ENCODE measurements at regions not wholly inside any gene's neighbourhood (a gene's known extent, or its start where the extent isn't known, plus 50 kb on each side); places are given as distances from the start of the nearest gene placed in this dataset.
"Not testable (repeated sequence)": the region's sequence is repeated elsewhere in the genome, so short reads cannot be mapped to it uniquely, and the experiment has no call there.

- DNase-seq = no peak
- Mint-ChIP-seq H3K9me3 (peaks cover 18% of the 10 kb centered on the region), H3K4me3 (no peak overlapping the region), H3K36me3 (no peaks in the 10 kb centered on the region), H3K27ac (no peak overlapping the region), H3K27me3 (no peaks in the 10 kb centered on the region), H3K4me1 (ENCODE audit: low read depth) (no peaks in the 10 kb centered on the region)
- CTCF ChIA-PET = no interaction called here
- intact Hi-C loops (cut with micrococcal nuclease) = no loop called here
- POLR2A ChIA-PET = no interaction called here
These were observed 151.7 kb upstream of the TAS2R1 start for GRCh38 chr5:9781890-9782289.

- Mint-ChIP-seq H3K27me3 (no peaks in the 10 kb centered on the region), H3K27ac (no peak overlapping the region), H3K9me3 (peaks cover 18% of the 10 kb centered on the region), H3K4me3 (no peak overlapping the region), H3K36me3 (no peaks in the 10 kb centered on the region), H3K4me1 (ENCODE audit: low read depth) (no peaks in the 10 kb centered on the region)
- POLR2A ChIA-PET = no interaction called here
- no peak for DNase-seq
- intact Hi-C loops (cut with micrococcal nuclease) = no loop called here
- CTCF ChIA-PET = no interaction called here
These were observed 151.1 kb upstream of the TAS2R1 start for GRCh38 chr5:9781275-9781674.

GRCh38 chr5:9780501-9780900 is 150.3 kb upstream of the TAS2R1 start:
- DNase-seq = no peak
- no peak overlapping the region for H3K27ac Mint-ChIP-seq
- H3K36me3 Mint-ChIP-seq = no peaks in the 10 kb centered on the region
- H3K4me3 Mint-ChIP-seq = no peak overlapping the region
- H3K9me3 Mint-ChIP-seq = peaks cover 18% of the 10 kb centered on the region
- H3K4me1 Mint-ChIP-seq (ENCODE audit: low read depth) = no peaks in the 10 kb centered on the region
- no peaks in the 10 kb centered on the region for H3K27me3 Mint-ChIP-seq
- ChIA-PET CTCF (no interaction called here), POLR2A (no interaction called here)
- intact Hi-C loops (cut with micrococcal nuclease) = no loop called here

- no peak overlapping the region for H3K27ac Mint-ChIP-seq
- peaks cover 13% of the 10 kb centered on the region for H3K9me3 Mint-ChIP-seq
- ChIA-PET CTCF (no interaction called here), POLR2A (no interaction called here)
- no peaks in the 10 kb centered on the region for H3K36me3 Mint-ChIP-seq
- H3K4me3 Mint-ChIP-seq = no peak overlapping the region
- H3K4me1 Mint-ChIP-seq (ENCODE audit: low read depth) = no peaks in the 10 kb centered on the region
- no peaks in the 10 kb centered on the region for H3K27me3 Mint-ChIP-seq
- no peak for DNase-seq
- intact Hi-C loops (cut with micrococcal nuclease) = no loop called here
These were observed 146.4 kb upstream of the TAS2R1 start for GRCh38 chr5:9776525-9776924.

GRCh38 chr5:9775339-9775738 is 145.2 kb upstream of the TAS2R1 start:
- no peak for DNase-seq
- ChIA-PET CTCF (no interaction called here), POLR2A (no interaction called here)
- H3K27ac Mint-ChIP-seq = no peak overlapping the region
- no peak overlapping the region for H3K4me3 Mint-ChIP-seq
- H3K4me1 Mint-ChIP-seq (ENCODE audit: low read depth) = no peaks in the 10 kb centered on the region
- peaks cover 5% of the 10 kb centered on the region for H3K9me3 Mint-ChIP-seq
- intact Hi-C loops (cut with micrococcal nuclease) = no loop called here
- no peaks in the 10 kb centered on the region for H3K27me3 Mint-ChIP-seq
- H3K36me3 Mint-ChIP-seq = no peaks in the 10 kb centered on the region

GRCh38 chr5:9774472-9775079 is 144.4 kb upstream of the TAS2R1 start:
- no peaks in the 10 kb centered on the region for H3K4me1 Mint-ChIP-seq (ENCODE audit: low read depth)
- no peaks in the 10 kb centered on the region for H3K27me3 Mint-ChIP-seq
- no peaks in the 10 kb centered on the region for H3K36me3 Mint-ChIP-seq
- no peak overlapping the region for H3K4me3 Mint-ChIP-seq
- no peaks in the 10 kb centered on the region for H3K9me3 Mint-ChIP-seq
- POLR2A ChIA-PET = no interaction called here
- DNase-seq = no peak
- CTCF ChIA-PET = no interaction called here
- intact Hi-C loops (cut with micrococcal nuclease) = no loop called here
- no peak overlapping the region for H3K27ac Mint-ChIP-seq

GRCh38 chr5:9771079-9771478 is 140.9 kb upstream of the TAS2R1 start:
- no peaks in the 10 kb centered on the region for H3K36me3 Mint-ChIP-seq
- intact Hi-C loops (cut with micrococcal nuclease) = no loop called here
- no peaks in the 10 kb centered on the region for H3K27me3 Mint-ChIP-seq
- ChIA-PET POLR2A (no interaction called here), CTCF (no interaction called here)
- no peak for DNase-seq
- H3K27ac Mint-ChIP-seq = no peak overlapping the region
- H3K4me1 Mint-ChIP-seq (ENCODE audit: low read depth) = no peaks in the 10 kb centered on the region
- H3K9me3 Mint-ChIP-seq = no peaks in the 10 kb centered on the region
- no peak overlapping the region for H3K4me3 Mint-ChIP-seq

GRCh38 chr5:9766581-9766980 is 136.4 kb upstream of the TAS2R1 start:
- ChIA-PET POLR2A (no interaction called here), CTCF (no interaction called here)
- Mint-ChIP-seq H3K4me3 (no peak overlapping the region), H3K9me3 (no peaks in the 10 kb centered on the region), H3K36me3 (no peaks in the 10 kb centered on the region), H3K27me3 (no peaks in the 10 kb centered on the region), H3K4me1 (ENCODE audit: low read depth) (no peaks in the 10 kb centered on the region), H3K27ac (no peak overlapping the region)
- no peak for DNase-seq
- intact Hi-C loops (cut with micrococcal nuclease) = no loop called here

GRCh38 chr5:9765419-9766140 is 135.4 kb upstream of the TAS2R1 start:
- intact Hi-C loops (cut with micrococcal nuclease) = no loop called here
- H3K27ac Mint-ChIP-seq = no peak overlapping the region
- no peak overlapping the region for H3K4me3 Mint-ChIP-seq
- ChIA-PET POLR2A (no interaction called here), CTCF (interaction anchor here (0.6 kb wide), 1 partner anchor 8 kb away, joined by 3 read pairs; no protein-coding TSS in a partner anchor)
- H3K4me1 Mint-ChIP-seq (ENCODE audit: low read depth) = no peaks in the 10 kb centered on the region
- H3K27me3 Mint-ChIP-seq = no peaks in the 10 kb centered on the region
- H3K9me3 Mint-ChIP-seq = no peaks in the 10 kb centered on the region
- DNase-seq = no peak
- no peaks in the 10 kb centered on the region for H3K36me3 Mint-ChIP-seq

GRCh38 chr5:9761706-9762105 is 131.6 kb upstream of the TAS2R1 start:
- DNase-seq = no peak
- no peaks in the 10 kb centered on the region for H3K9me3 Mint-ChIP-seq
- no peak overlapping the region for H3K4me3 Mint-ChIP-seq
- intact Hi-C loops (cut with micrococcal nuclease) = no loop called here
- no peaks in the 10 kb centered on the region for H3K4me1 Mint-ChIP-seq (ENCODE audit: low read depth)
- no peaks in the 10 kb centered on the region for H3K36me3 Mint-ChIP-seq
- CTCF ChIA-PET = no interaction called here
- POLR2A ChIA-PET = no interaction called here
- no peaks in the 10 kb centered on the region for H3K27me3 Mint-ChIP-seq
- H3K27ac Mint-ChIP-seq = no peak overlapping the region

GRCh38 chr5:9752670-9753069 is 122.5 kb upstream of the TAS2R1 start:
- H3K27me3 Mint-ChIP-seq; H3K4me1 Mint-ChIP-seq (ENCODE audit: low read depth); DNase-seq; H3K9me3 Mint-ChIP-seq; H3K4me3 Mint-ChIP-seq; H3K36me3 Mint-ChIP-seq; H3K27ac Mint-ChIP-seq; CTCF ChIA-PET; POLR2A ChIA-PET; intact Hi-C loops (cut with micrococcal nuclease): not testable (repeated sequence)

GRCh38 chr5:9743507-9743906 is 113.4 kb upstream of the TAS2R1 start:
- no peak overlapping the region for H3K27ac Mint-ChIP-seq
- intact Hi-C loops (cut with micrococcal nuclease) = no loop called here
- CTCF ChIA-PET = no interaction called here

GRCh38 chr5:9742848-9743247 is 112.7 kb upstream of the TAS2R1 start:
- POLR2A ChIA-PET = no interaction called here
- Mint-ChIP-seq H3K9me3 (peaks cover 5% of the 10 kb centered on the region), H3K4me1 (ENCODE audit: low read depth) (no peaks in the 10 kb centered on the region), H3K27ac (no peak overlapping the region), H3K36me3 (no peaks in the 10 kb centered on the region), H3K27me3 (no peaks in the 10 kb centered on the region), H3K4me3 (no peak overlapping the region)
- CTCF ChIA-PET = no interaction called here
- intact Hi-C loops (cut with micrococcal nuclease) = no loop called here
- no peak for DNase-seq

More at GRCh38 chr5:9743507-9743906, 113.4 kb upstream of the TAS2R1 start:
- H3K9me3 Mint-ChIP-seq = peaks cover 6% of the 10 kb centered on the region
- no peaks in the 10 kb centered on the region for H3K4me1 Mint-ChIP-seq (ENCODE audit: low read depth)
- POLR2A ChIA-PET = no interaction called here
- H3K27me3 Mint-ChIP-seq = no peaks in the 10 kb centered on the region
- H3K36me3 Mint-ChIP-seq = no peaks in the 10 kb centered on the region
- H3K4me3 Mint-ChIP-seq = no peak overlapping the region
- no peak for DNase-seq
